Right atrium auricular region (tissue), 2 donors: ENCODE measurements at regions not wholly inside any gene's neighbourhood (a gene's known extent, or its start where the extent isn't known, plus 50 kb on each side); places are given as distances from the start of the nearest gene placed in this dataset.

Source experiments
- DNase-seq: peaks from one replicate; pipeline ENCODE4 v3.0.0-alpha.2; 2019; ENCODE audit warnings: low spot score
- H3K27ac ChIP-seq, 2 donors: fragments of 200-600 bp; sonication (generic); 1 replicate in 1 of 2; 2 replicates in 1 of 2; pipeline ENCODE4 v1.5.1; 2016 to 2019
- H3K27me3 ChIP-seq, 2 donors: fragments of 200-600 bp; sonication (generic); one replicate each; pipeline versions ENCODE4 v1.5.1 to v1.6.0; 2017 to 2019
- H3K36me3 ChIP-seq: fragments of 200-600 bp; sonication (generic); one replicate; pipeline ENCODE4 v1.5.1; 2016
- H3K4me1 ChIP-seq, 2 donors: fragments of 200-600 bp; sonication (generic); one replicate each; pipeline versions ENCODE4 v1.5.1 to v1.6.0; 2017 to 2019
- H3K4me3 ChIP-seq, 2 donors: fragments of 200-600 bp; sonication (generic); 1 replicate in 1 of 2; 2 replicates in 1 of 2; pipeline ENCODE4 v1.5.1; 2017 to 2019; ENCODE audit warnings: mild to moderate bottlenecking in 1 of 2, moderate library complexity in 1 of 2
- H3K9me3 ChIP-seq, 2 donors: fragments of 200-600 bp; sonication (generic); one replicate each; pipeline ENCODE4 v1.5.1; 2019
- CTCF ChIP-seq, 2 donors: fragments of 200-600 bp; sonication (generic); IDR thresholded peaks; one replicate each; pipeline ENCODE4 v1.5.1; 2019; ENCODE audit warnings: antibody characterized with exemption in 2 of 2

- TF ChIP-seq CTCF (IDR thresholded peaks at IDR 0.05) = no peak
- no peaks in the 10 kb centered on the region for H3K36me3 ChIP-seq
- no peaks in the 10 kb centered on the region for H3K27me3 ChIP-seq
- no peak overlapping the region for H3K27ac ChIP-seq
- H3K9me3 ChIP-seq = no peaks in the 10 kb centered on the region
- no peak for DNase-seq
- H3K4me1 ChIP-seq = no peaks in the 10 kb centered on the region
- no peak overlapping the region for H3K4me3 ChIP-seq
Observed at GRCh38 chr3:182692021-182692420, 101.3 kb upstream of the ATP11B start.

DNA sequence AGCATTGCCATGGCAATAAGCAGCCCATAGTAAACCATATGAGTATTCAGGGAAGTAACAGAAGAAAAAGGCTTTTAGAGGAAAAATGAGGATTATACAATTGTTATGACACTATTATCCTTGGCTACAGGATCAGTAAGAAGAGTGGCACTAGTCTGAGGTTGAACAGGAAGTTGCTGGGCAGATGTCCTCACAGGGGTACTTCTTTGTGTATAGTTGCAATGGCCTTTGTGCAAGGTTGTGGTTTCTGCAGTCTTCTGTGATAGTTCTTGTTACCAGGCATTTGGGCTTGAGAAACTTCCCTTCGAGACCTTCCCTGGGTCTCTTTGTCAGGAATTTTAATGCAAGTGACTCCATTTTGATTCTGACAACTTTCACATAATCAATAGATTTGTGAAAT, 100.6 kb upstream of the ATP11B start:
- H3K4me3 ChIP-seq = no peak overlapping the region

GRCh38 chr3:182693723-182694122, 99.6 kb upstream of the ATP11B start:
- no peak for TF ChIP-seq CTCF (IDR thresholded peaks at IDR 0.05)
- Histone ChIP-seq H3K27me3 (no peaks in the 10 kb centered on the region), H3K27ac (no peak overlapping the region), H3K36me3 (no peaks in the 10 kb centered on the region), H3K4me1 (no peaks in the 10 kb centered on the region), H3K4me3 (no peak overlapping the region), H3K9me3 (no peaks in the 10 kb centered on the region)
- no peak for DNase-seq

More for the DNA sequence above, 100.6 kb upstream of the ATP11B start:
- H3K27ac ChIP-seq = no peak overlapping the region
- DNase-seq = no peak
- no peaks in the 10 kb centered on the region for H3K4me1 ChIP-seq
- no peaks in the 10 kb centered on the region for H3K36me3 ChIP-seq
- no peaks in the 10 kb centered on the region for H3K27me3 ChIP-seq
- no peak for TF ChIP-seq CTCF (IDR thresholded peaks at IDR 0.05)
- H3K9me3 ChIP-seq = no peaks in the 10 kb centered on the region

- no peak overlapping the region for H3K27ac ChIP-seq
- H3K4me3 ChIP-seq = no peak overlapping the region
- H3K4me1 ChIP-seq = no peaks in the 10 kb centered on the region
- TF ChIP-seq CTCF (IDR thresholded peaks at IDR 0.05) = no peak
- DNase-seq = no peak
- no peaks in the 10 kb centered on the region for H3K36me3 ChIP-seq
- no peaks in the 10 kb centered on the region for H3K27me3 ChIP-seq
- H3K9me3 ChIP-seq = no peaks in the 10 kb centered on the region
Observed at GRCh38 chr3:182696916-182697315, 96.4 kb upstream of the ATP11B start.

DNA sequence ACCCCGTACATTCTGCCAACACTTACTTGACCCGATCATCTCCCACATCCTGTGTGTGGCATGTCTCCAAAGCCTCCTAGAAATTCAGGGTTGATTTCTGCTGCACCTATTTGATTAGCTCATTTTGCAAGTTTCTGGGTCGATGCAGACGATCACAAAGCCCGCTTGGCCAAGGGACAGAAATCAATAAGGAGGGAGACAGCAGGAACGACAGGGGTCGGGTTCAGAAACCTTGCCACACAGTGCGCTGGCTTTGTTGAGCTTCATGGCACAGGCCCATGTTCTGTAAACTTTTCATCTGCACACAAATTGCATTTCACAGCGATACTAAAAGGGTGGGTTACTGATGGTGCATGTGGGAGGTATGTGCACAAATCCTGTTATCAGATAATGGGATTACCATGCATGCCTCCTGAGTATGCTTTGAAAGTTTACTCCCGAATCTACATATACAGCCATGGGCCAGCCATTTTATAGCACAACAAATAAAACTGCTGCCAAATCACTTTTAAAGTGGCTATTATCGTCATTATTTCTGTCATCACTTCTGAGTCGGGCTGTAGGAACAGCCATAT, 95.9 kb upstream of the ATP11B start:
- no peak for TF ChIP-seq CTCF (IDR thresholded peaks at IDR 0.05)
- Histone ChIP-seq H3K4me1 (no peaks in the 10 kb centered on the region), H3K27me3 (no peaks in the 10 kb centered on the region), H3K36me3 (no peaks in the 10 kb centered on the region), H3K4me3 (no peak overlapping the region), H3K27ac (no peak overlapping the region), H3K9me3 (no peaks in the 10 kb centered on the region)
- no peak for DNase-seq

DNA sequence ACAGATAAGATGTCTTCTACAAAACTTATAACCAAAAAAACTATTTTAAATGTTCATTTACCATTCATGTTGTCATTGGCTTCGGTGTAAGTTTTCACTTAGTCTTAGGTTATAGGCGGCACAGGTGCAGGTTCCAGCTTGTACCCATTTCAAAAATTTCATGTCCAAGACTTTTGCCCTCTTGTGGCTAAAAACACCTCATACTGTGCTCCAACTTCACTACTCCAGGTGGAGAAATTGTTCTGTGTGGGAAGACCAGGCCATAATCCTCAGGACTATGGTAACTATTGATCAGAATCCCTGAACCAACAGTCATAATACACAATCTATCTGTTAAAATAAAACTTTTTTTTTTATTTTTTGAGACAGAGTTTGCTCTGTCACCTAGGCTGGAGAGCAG, 95.2 kb upstream of the ATP11B start:
- no peak for DNase-seq
- no peaks in the 10 kb centered on the region for H3K9me3 ChIP-seq
- H3K4me3 ChIP-seq = no peak overlapping the region
- no peaks in the 10 kb centered on the region for H3K27me3 ChIP-seq
- H3K36me3 ChIP-seq = no peaks in the 10 kb centered on the region
- no peaks in the 10 kb centered on the region for H3K4me1 ChIP-seq
- no peak overlapping the region for H3K27ac ChIP-seq
- TF ChIP-seq CTCF (IDR thresholded peaks at IDR 0.05) = no peak
